Trophoblast cell (in vitro differentiated cells and primary cell): ENCODE measurements at regions not wholly inside any gene's neighbourhood (a gene's known extent, or its start where the extent isn't known, plus 50 kb on each side); places are given as distances from the start of the nearest gene placed in this dataset.

Experiments used
- DNase-seq, 2 donors: peaks; one replicate each; pipeline ENCODE4 v3.0.0-alpha.2; 2016
- H2AFZ ChIP-seq: 2 replicates; pipeline ENCODE4 v1.6.1; 2013; ENCODE audit warnings: low read length, moderate library complexity, mild to moderate bottlenecking; ENCODE audit not compliant: insufficient read depth, poor library complexity
- H2AK5ac ChIP-seq: 2 replicates; pipeline ENCODE4 v1.6.1; 2013; ENCODE audit warnings: mild to moderate bottlenecking, low read length
- H2BK120ac ChIP-seq: 2 replicates; pipeline ENCODE4 v1.6.1; 2013; ENCODE audit warnings: low read length, mild to moderate bottlenecking, moderate library complexity; ENCODE audit not compliant: insufficient read depth, poor library complexity
- H2BK12ac ChIP-seq: 2 replicates; pipeline ENCODE4 v1.6.1; 2013; ENCODE audit warnings: mild to moderate bottlenecking, low read length, moderate library complexity
- H2BK5ac ChIP-seq: 2 replicates; pipeline ENCODE4 v1.6.1; 2013; ENCODE audit warnings: low read length, low read depth, moderate library complexity, mild to moderate bottlenecking; ENCODE audit not compliant: poor library complexity
- H3K14ac ChIP-seq: 2 replicates; pipeline ENCODE4 v1.6.1; 2013; ENCODE audit warnings: mild to moderate bottlenecking, low read length
- H3K18ac ChIP-seq: 2 replicates; pipeline ENCODE4 v1.6.1; 2013; ENCODE audit warnings: mild to moderate bottlenecking, low read length
- H3K23ac ChIP-seq: 2 replicates; pipeline ENCODE4 v1.6.1; 2013; ENCODE audit warnings: low read length
- H3K27ac ChIP-seq: 2 replicates; pipeline ENCODE4 v1.5.1; 2013; ENCODE audit warnings: low read depth, mild to moderate bottlenecking, inconsistent platforms, low read length, moderate library complexity
- H3K27me3 ChIP-seq: 2 replicates; pipeline ENCODE4 v1.6.1; 2013; ENCODE audit warnings: inconsistent platforms, mild to moderate bottlenecking, low read length, moderate library complexity; ENCODE audit not compliant: insufficient read depth
- H3K36me3 ChIP-seq, 2 experiments: 1 replicate in 1 of 2; 2 replicates in 1 of 2; pipeline ENCODE4 v1.6.1; 2013; ENCODE audit warnings: low read length in 2 of 2, mild to moderate bottlenecking in 2 of 2, moderate library complexity in 1 of 2; ENCODE audit not compliant: insufficient read depth in 2 of 2, control insufficient read depth in 1 of 2
- H3K4ac ChIP-seq: 2 replicates; pipeline ENCODE4 v1.6.1; 2013; ENCODE audit warnings: low read depth, mild to moderate bottlenecking, low read length, moderate library complexity
- H3K4me1 ChIP-seq, 2 experiments: 1 replicate in 1 of 2; 2 replicates in 1 of 2; pipeline ENCODE4 v1.6.1; 2013; ENCODE audit warnings: low read length in 2 of 2, mild to moderate bottlenecking in 2 of 2, moderate library complexity in 1 of 2; ENCODE audit not compliant: insufficient read depth in 2 of 2, control insufficient read depth in 1 of 2
- H3K4me2 ChIP-seq: 2 replicates; pipeline ENCODE4 v1.6.1; 2013; ENCODE audit warnings: inconsistent platforms, mild to moderate bottlenecking, low read length, moderate library complexity
- H3K4me3 ChIP-seq: 2 replicates; pipeline ENCODE4 v1.5.1; 2013; ENCODE audit warnings: mild to moderate bottlenecking, low read depth, low read length, inconsistent platforms
- H3K79me1 ChIP-seq: one replicate; pipeline ENCODE4 v1.6.1; 2013; ENCODE audit warnings: low read length
- H3K79me2 ChIP-seq: 2 replicates; pipeline ENCODE4 v1.6.1; 2013; ENCODE audit warnings: low read length, mild to moderate bottlenecking; ENCODE audit not compliant: control insufficient read depth, insufficient read depth, poor library complexity
- H3K9ac ChIP-seq: 2 replicates; pipeline ENCODE4 v1.6.1; 2013; ENCODE audit warnings: mild to moderate bottlenecking, low read length
- H3K9me3 ChIP-seq: 2 replicates; pipeline ENCODE4 v1.6.1; 2013; ENCODE audit warnings: low read depth, mild to moderate bottlenecking, control low read depth, inconsistent platforms, low read length; ENCODE audit not compliant: insufficient read depth
- H4K12ac ChIP-seq: 2 replicates; pipeline ENCODE4 v1.6.1; 2013; ENCODE audit warnings: low read depth, mild to moderate bottlenecking, low read length, moderate library complexity
- H4K8ac ChIP-seq: 2 replicates; pipeline ENCODE4 v1.6.1; 2013; ENCODE audit warnings: low read depth, mild to moderate bottlenecking, low read length, moderate library complexity
- H4K91ac ChIP-seq: one replicate; pipeline ENCODE4 v1.6.1; 2013; ENCODE audit warnings: low read depth, mild to moderate bottlenecking, low read length, moderate library complexity
- WGBS: extraction: QIAGEN DNeasy Blood & Tissue Kit; methylation state at CpG from one replicate; pipeline ENCODE4 v1.1.7; 2013; ENCODE audit warnings: missing lambda C conversion rate; ENCODE audit not compliant: insufficient read length, insufficient coverage; ENCODE audit errors: extremely low coverage; 5-methylcytosine and 5-hydroxymethylcytosine counted together

- Histone ChIP-seq H2BK12ac (no peak overlapping the region), H3K27me3 (no peaks in the 10 kb centered on the region), H3K4me2 (no peak overlapping the region), H3K27ac (no peak overlapping the region), H3K9me3 (no peaks in the 10 kb centered on the region), H4K12ac (no peak overlapping the region), H3K4me1 (peaks cover 0 to 3% of the 10 kb centered on the region in 2 experiments), H2BK120ac (no peak overlapping the region), H3K23ac (no peak overlapping the region), H2AK5ac (no peak overlapping the region), H3K9ac (no peak overlapping the region), H3K36me3 (no peaks in the 10 kb centered on the region), H2BK5ac (no peak overlapping the region), H2AFZ (no peak overlapping the region), H3K18ac (no peak overlapping the region), H3K4me3 (no peak overlapping the region), H4K8ac (no peak overlapping the region), H3K79me1 (no peaks in the 10 kb centered on the region), H4K91ac (no peak overlapping the region), H3K4ac (no peak overlapping the region), H3K79me2 (no peaks in the 10 kb centered on the region), H3K14ac (no peak overlapping the region)
- WGBS: no CpG with 5 or more reads among the region's 3 CpGs
- peak in 1 of 2 donors; percentile 53 for DNase-seq
Measured at GRCh38 chr2:48856657-48857056, 101.1 kb upstream of the LHCGR start.

- Histone ChIP-seq H4K91ac (no peak overlapping the region), H4K12ac (no peak overlapping the region), H2BK12ac (no peak overlapping the region), H2BK120ac (no peak overlapping the region), H3K27ac (no peak overlapping the region), H2BK5ac (no peak overlapping the region), H3K36me3 (no peaks in the 10 kb centered on the region), H2AK5ac (no peak overlapping the region), H4K8ac (no peak overlapping the region), H3K4me3 (no peak overlapping the region), H3K14ac (no peak overlapping the region), H3K4ac (no peak overlapping the region), H2AFZ (no peak overlapping the region), H3K9ac (no peak overlapping the region), H3K18ac (no peak overlapping the region), H3K4me2 (no peak overlapping the region), H3K79me2 (no peaks in the 10 kb centered on the region), H3K9me3 (no peaks in the 10 kb centered on the region), H3K27me3 (no peaks in the 10 kb centered on the region), H3K23ac (no peak overlapping the region), H3K4me1 (peaks cover 0 to 3% of the 10 kb centered on the region in 2 experiments), H3K79me1 (no peaks in the 10 kb centered on the region)
- DNase-seq: peak; percentile 88 to 98
- WGBS: no CpG with 5 or more reads among the region's 4 CpGs
Measured at GRCh38 chr2:48856144-48856543, 100.6 kb upstream of the LHCGR start.

DNA sequence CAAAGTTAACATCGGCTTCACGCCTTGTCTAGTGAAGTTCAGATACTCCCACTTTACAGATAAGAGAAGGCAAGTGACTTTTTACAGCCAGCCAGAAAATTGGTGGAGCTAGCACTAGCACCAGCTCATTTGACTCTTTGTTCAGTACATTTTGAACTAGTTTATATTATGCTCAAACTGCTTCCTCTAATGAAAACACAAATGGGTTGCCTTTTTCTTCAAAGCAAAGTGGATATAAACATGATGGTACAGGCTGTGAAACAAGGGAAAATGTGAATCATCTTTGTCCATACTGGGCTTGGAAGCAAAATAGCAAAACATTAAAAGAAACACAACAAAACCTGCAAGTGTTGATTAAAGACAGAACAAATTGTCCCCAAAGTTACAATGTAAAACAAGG lies 99.6 kb upstream of the LHCGR start:
- no peak overlapping the region for H3K18ac ChIP-seq
- WGBS: no CpG with 5 or more reads among the region's 2 CpGs
- H4K91ac ChIP-seq: no peak overlapping the region
- no peak overlapping the region for H2BK12ac ChIP-seq
- no peak overlapping the region for H4K8ac ChIP-seq
- no peak overlapping the region for H2BK5ac ChIP-seq
- H3K23ac ChIP-seq: no peak overlapping the region
- H3K9ac ChIP-seq: no peak overlapping the region
- H3K4ac ChIP-seq: no peak overlapping the region
- peaks cover 0 to 3% of the 10 kb centered on the region in 2 experiments for H3K4me1 ChIP-seq
- H3K4me3 ChIP-seq: no peak overlapping the region
- DNase-seq: peak in 1 of 2 donors; percentile 20
- H3K27me3 ChIP-seq: no peaks in the 10 kb centered on the region
- H2BK120ac ChIP-seq: no peak overlapping the region
- H2AK5ac ChIP-seq: no peak overlapping the region
- no peak overlapping the region for H3K14ac ChIP-seq
- no peaks in the 10 kb centered on the region for H3K36me3 ChIP-seq
- no peak overlapping the region for H3K27ac ChIP-seq
- H3K79me1 ChIP-seq: no peaks in the 10 kb centered on the region
- no peaks in the 10 kb centered on the region for H3K9me3 ChIP-seq
- H4K12ac ChIP-seq: no peak overlapping the region
- no peak overlapping the region for H2AFZ ChIP-seq
- H3K4me2 ChIP-seq: no peak overlapping the region
- no peaks in the 10 kb centered on the region for H3K79me2 ChIP-seq

DNA sequence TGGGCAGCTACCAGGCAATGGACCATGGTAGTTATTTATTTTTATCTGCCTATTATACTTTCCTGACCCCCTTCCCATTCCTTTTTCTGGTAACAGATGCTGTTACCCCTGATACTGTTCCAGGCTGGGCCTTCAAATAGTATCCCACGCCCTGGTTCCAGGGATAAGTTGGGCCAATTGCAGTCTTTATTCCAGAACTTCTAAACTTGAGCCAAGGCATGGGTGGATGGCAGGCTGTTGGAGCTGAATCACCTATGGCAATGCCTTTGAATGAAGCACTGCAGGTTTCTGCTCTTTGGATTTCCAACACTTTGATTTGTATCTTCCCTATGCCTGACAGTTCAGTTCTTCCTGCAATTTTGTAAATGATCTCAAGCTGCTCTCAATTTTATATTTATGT lies 99.2 kb upstream of the LHCGR start:
- no peak overlapping the region for H2BK5ac ChIP-seq
- WGBS: no CpG with 5 or more reads among the region's 1 CpG
- no peak overlapping the region for H3K4me2 ChIP-seq
- no peak overlapping the region for H2BK120ac ChIP-seq
- H3K27ac ChIP-seq: no peak overlapping the region
- no peak overlapping the region for H2AK5ac ChIP-seq
- H3K14ac ChIP-seq: no peak overlapping the region
- no peak overlapping the region for H4K12ac ChIP-seq
- H3K4ac ChIP-seq: no peak overlapping the region
- H3K9me3 ChIP-seq: no peaks in the 10 kb centered on the region
- no peak overlapping the region for H3K18ac ChIP-seq
- DNase-seq: peak; percentile 40 to 68
- H2AFZ ChIP-seq: no peak overlapping the region
- no peaks in the 10 kb centered on the region for H3K36me3 ChIP-seq
- H2BK12ac ChIP-seq: no peak overlapping the region
- peaks cover 0 to 3% of the 10 kb centered on the region in 2 experiments for H3K4me1 ChIP-seq
- no peaks in the 10 kb centered on the region for H3K79me2 ChIP-seq
- no peak overlapping the region for H3K23ac ChIP-seq
- no peak overlapping the region for H4K91ac ChIP-seq
- H3K79me1 ChIP-seq: no peaks in the 10 kb centered on the region
- H3K9ac ChIP-seq: no peak overlapping the region
- no peaks in the 10 kb centered on the region for H3K27me3 ChIP-seq
- H4K8ac ChIP-seq: no peak overlapping the region
- no peak overlapping the region for H3K4me3 ChIP-seq
